Astrocyte (in vitro differentiated cells and primary cell): ENCODE measurements at regions not wholly inside any gene's neighbourhood (a gene's known extent, or its start where the extent isn't known, plus 50 kb on each side); places are given as distances from the start of the nearest gene placed in this dataset.

Experiments
- DNase-seq: peaks from one replicate; pipeline ENCODE4 v3.0.0-alpha.2; 2010; ENCODE audit warnings: low read depth
- FAIRE-seq: peaks from 2 replicates; lab custom pipeline; 2011; peaks lifted over from hg19 to GRCh38; lab: Jason Lieb, UNC
- H2AFZ ChIP-seq: 2 replicates; pipeline ENCODE4 v1.6.0; 2012; ENCODE audit warnings: low read depth, low read length, inconsistent platforms
- H3K27ac ChIP-seq: 2 replicates; pipeline ENCODE4 v1.5.1; 2011; ENCODE audit warnings: low read depth, low read length, inconsistent platforms
- H3K27me3 ChIP-seq: 2 replicates; pipeline ENCODE4 v1.6.0; 2011; ENCODE audit warnings: low read length, inconsistent platforms; ENCODE audit not compliant: insufficient read depth
- H3K36me3 ChIP-seq: 2 replicates; pipeline ENCODE4 v1.5.1; 2011; ENCODE audit warnings: low read length, inconsistent platforms; ENCODE audit not compliant: insufficient read depth
- H3K4me1 ChIP-seq: 2 replicates; pipeline ENCODE4 v1.5.1; 2011; ENCODE audit warnings: low read length, inconsistent platforms; ENCODE audit not compliant: insufficient read depth
- H3K4me2 ChIP-seq: 2 replicates; pipeline ENCODE4 v1.6.0; 2012; ENCODE audit warnings: low read length, inconsistent platforms
- H3K4me3 ChIP-seq: 2 replicates; pipeline ENCODE4 v1.5.1; 2011; ENCODE audit warnings: low read depth, mild to moderate bottlenecking, low read length, inconsistent platforms; ENCODE audit not compliant: insufficient read depth
- H3K79me2 ChIP-seq: 2 replicates; pipeline ENCODE4 v1.6.0; 2012; ENCODE audit warnings: mild to moderate bottlenecking, low read length, inconsistent platforms; ENCODE audit not compliant: insufficient read depth
- H3K9ac ChIP-seq: 2 replicates; pipeline ENCODE4 v1.6.0; 2012; ENCODE audit warnings: mild to moderate bottlenecking, low read length, inconsistent platforms
- H3K9me3 ChIP-seq: 2 replicates; pipeline ENCODE4 v1.5.1; 2012; ENCODE audit warnings: low read depth, mild to moderate bottlenecking, low read length, inconsistent platforms; ENCODE audit not compliant: insufficient read depth
- H4K20me1 ChIP-seq: 2 replicates; pipeline ENCODE4 v1.6.0; 2012; ENCODE audit warnings: low read length, inconsistent platforms; ENCODE audit not compliant: insufficient read depth
- H3K27ac Mint-ChIP-seq: one replicate; pipeline ENCODE4 v1.8.0; 2021; ENCODE audit warnings: mild to moderate bottlenecking, mixed read lengths; ENCODE audit not compliant: unreplicated experiment
- H3K27me3 Mint-ChIP-seq: one replicate; pipeline ENCODE4 v1.8.0; 2021; ENCODE audit warnings: low read depth, mixed read lengths; ENCODE audit not compliant: unreplicated experiment
- H3K36me3 Mint-ChIP-seq: one replicate; pipeline ENCODE4 v1.8.0; 2021; ENCODE audit warnings: low read depth, mixed read lengths; ENCODE audit not compliant: unreplicated experiment
- H3K4me1 Mint-ChIP-seq: one replicate; pipeline ENCODE4 v1.8.0; 2021; ENCODE audit warnings: low read depth, mixed read lengths; ENCODE audit not compliant: unreplicated experiment
- H3K4me3 Mint-ChIP-seq: one replicate; pipeline ENCODE4 v1.8.0; 2021; ENCODE audit warnings: mild to moderate bottlenecking, moderate library complexity, mixed read lengths; ENCODE audit not compliant: unreplicated experiment
- H3K9me3 Mint-ChIP-seq: one replicate; pipeline ENCODE4 v1.8.0; 2021; ENCODE audit warnings: mild to moderate bottlenecking, mixed read lengths; ENCODE audit not compliant: unreplicated experiment
- CTCF ChIP-seq: IDR thresholded peaks from 2 replicates; pipeline ENCODE4 v1.5.1; 2011; ENCODE audit warnings: low read depth, mild to moderate bottlenecking, inconsistent platforms, low read length, moderate library complexity; ENCODE audit not compliant: insufficient read depth
- EZH2 ChIP-seq: IDR thresholded peaks from 2 replicates; pipeline ENCODE4 v1.6.1; 2012; ENCODE audit warnings: mild to moderate bottlenecking, low read length, inconsistent platforms; ENCODE audit not compliant: insufficient read depth

- FAIRE-seq (no peak), DNase-seq (no peak)
- no peaks in the 10 kb centered on the region for H3K4me1 ChIP-seq
- H3K4me2 ChIP-seq, result no peak overlapping the region
- no peak overlapping the region for H3K27ac Mint-ChIP-seq
- H3K27me3 ChIP-seq, result no peaks in the 10 kb centered on the region
- H4K20me1 ChIP-seq, result no peaks in the 10 kb centered on the region
- peaks cover 1% of the 10 kb centered on the region for H3K9me3 Mint-ChIP-seq
- no peaks in the 10 kb centered on the region for H3K79me2 ChIP-seq
- TF ChIP-seq EZH2 (no peak), CTCF (no peak)
- no peaks in the 10 kb centered on the region for H3K4me1 Mint-ChIP-seq
- no peaks in the 10 kb centered on the region for H3K27me3 Mint-ChIP-seq
- H3K9ac ChIP-seq, result no peak overlapping the region
- H2AFZ ChIP-seq, result no peak overlapping the region
- no peaks in the 10 kb centered on the region for H3K9me3 ChIP-seq
- peaks cover 2% of the 10 kb centered on the region for H3K36me3 Mint-ChIP-seq
- no peak overlapping the region for H3K27ac ChIP-seq
- no peaks in the 10 kb centered on the region for H3K36me3 ChIP-seq
- H3K4me3 Mint-ChIP-seq, result no peak overlapping the region
- no peak overlapping the region for H3K4me3 ChIP-seq
These were observed 50.6 kb upstream of the FUCA2 start for GRCh38 chr6:143562143-143562542.
